H1 (cell line): ENCODE measurements at regions not wholly inside any gene's neighbourhood (a gene's known extent, or its start where the extent isn't known, plus 50 kb on each side); places are given as distances from the start of the nearest gene placed in this dataset.

Experiments used
- JUN ChIP-seq: IDR thresholded peaks from 2 replicates; pipeline ENCODE4 v1.6.1; 2011; ENCODE audit warnings: low read depth, mild to moderate bottlenecking, improper control_type of control experiment, low read length
- MAFK ChIP-seq: IDR thresholded peaks from 2 replicates; pipeline ENCODE4 v1.6.1; 2012; ENCODE audit warnings: low read depth, mild to moderate bottlenecking, improper control_type of control experiment, low read length

- no peak for TF ChIP-seq MAFK
- no peak for TF ChIP-seq JUN
These were observed 61.5 kb upstream of the TPM1 start (continued) for GRCh38 chr15:62981071-62981470.
